Esophagus squamous epithelium (tissue), 4 donors: ENCODE measurements at regions not wholly inside any gene's neighbourhood (a gene's known extent, or its start where the extent isn't known, plus 50 kb on each side); places are given as distances from the start of the nearest gene placed in this dataset.

Experiments used
- CTCF ChIP-seq, 6 experiments: fragments of 450-650 bp in 4 of 6; fragments of 200-600 bp in 2 of 6; sonication (generic) in 2 of 6; IDR thresholded peaks; one replicate each; pipeline ENCODE4 v1.5.1; 2016 to 2019; ENCODE audit warnings: antibody characterized with exemption in 6 of 6, mild to moderate bottlenecking in 4 of 6, moderate library complexity in 4 of 6
- POLR2A ChIP-seq, 4 donors: fragments of 450-650 bp; IDR thresholded peaks; one replicate each; pipeline ENCODE4 v1.6.1; 2017; ENCODE audit warnings: antibody characterized with exemption in 4 of 4, mild to moderate bottlenecking in 4 of 4, moderate library complexity in 3 of 4

- TF ChIP-seq CTCF (IDR thresholded peaks at IDR 0.05) (no peak), POLR2A (IDR thresholded peaks at IDR 0.05) (no peak)
These were observed 624.8 kb downstream of the CHSY3 start for GRCh38 chr5:130529111-130529510.
